ENCODE measurements at regions not wholly inside any gene's neighbourhood (a gene's known extent, or its start where the extent isn't known, plus 50 kb on each side); places are given as distances from the start of the nearest gene placed in this dataset.

DNA sequence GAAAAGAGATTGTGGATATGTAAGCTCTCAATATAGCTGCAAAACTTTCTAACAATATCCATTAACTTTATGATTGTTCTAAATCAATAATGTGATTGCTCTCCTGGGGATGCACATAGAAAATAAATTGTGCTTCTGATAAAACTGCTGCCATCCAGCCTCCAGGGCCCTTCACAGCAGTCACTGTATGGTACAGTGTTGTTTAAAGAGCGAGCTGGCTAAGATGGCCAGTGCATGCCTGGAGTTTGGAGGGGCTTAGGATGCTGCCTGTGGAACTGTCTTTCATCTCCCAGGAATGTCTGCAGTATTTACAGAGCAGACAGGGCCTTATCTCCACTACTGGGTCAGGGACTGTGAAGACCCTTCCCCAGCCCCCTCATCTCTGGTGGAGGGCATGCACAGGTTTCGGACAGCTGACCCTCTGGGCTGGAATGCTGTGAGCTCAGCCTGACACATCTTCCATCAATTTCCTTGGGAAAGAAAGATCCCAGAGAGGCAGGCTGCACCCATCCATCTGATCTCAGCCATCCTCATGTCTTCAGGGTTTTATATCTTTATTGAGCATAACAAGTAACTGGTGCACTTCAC lies 137.0 kb downstream of the PLPP3 start:
- TF ChIP-seq CTCF (IDR thresholded peaks at IDR 0.05) = no peak
- Histone ChIP-seq H3K9me3 (no peaks in the 10 kb centered on the region), H3K36me3 (no peaks in the 10 kb centered on the region), H3K4me1 (peaks cover 0 to 42% of the 10 kb centered on the region in 2 donors), H3K27me3 (no peaks in the 10 kb centered on the region), H3K27ac (no peak overlapping the region), H3K4me3 (no peak overlapping the region)
- DNase-seq (ENCODE audit: low spot score) = no peak

DNA sequence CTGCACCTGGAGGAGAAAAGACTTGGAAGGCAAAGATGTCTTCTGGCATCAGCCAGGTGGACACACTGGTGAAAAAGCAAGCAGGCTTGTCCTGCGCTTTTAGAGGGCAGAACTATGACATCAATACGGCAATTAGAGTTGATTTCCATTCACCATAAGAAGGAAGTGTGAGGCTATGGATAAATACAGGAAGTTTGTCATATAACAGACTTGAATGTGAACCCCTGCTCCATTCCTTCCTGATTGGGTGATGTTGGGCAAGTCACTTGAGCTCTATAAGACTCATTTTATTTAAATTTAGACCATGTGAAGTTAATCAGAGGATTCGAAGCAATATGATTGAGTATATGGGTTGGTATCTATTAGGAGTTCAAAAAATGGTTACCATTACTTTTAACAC lies 137.8 kb downstream of the PLPP3 start:
- DNase-seq (ENCODE audit: low spot score) = no peak
- Histone ChIP-seq H3K36me3 (no peaks in the 10 kb centered on the region), H3K4me3 (no peak overlapping the region), H3K27me3 (no peaks in the 10 kb centered on the region), H3K4me1 (peaks cover 0 to 42% of the 10 kb centered on the region in 2 donors), H3K9me3 (no peaks in the 10 kb centered on the region), H3K27ac (peak overlapping the region in 1 of 2 donors; percentile 0)
- TF ChIP-seq CTCF (IDR thresholded peaks at IDR 0.05) = no peak

DNA sequence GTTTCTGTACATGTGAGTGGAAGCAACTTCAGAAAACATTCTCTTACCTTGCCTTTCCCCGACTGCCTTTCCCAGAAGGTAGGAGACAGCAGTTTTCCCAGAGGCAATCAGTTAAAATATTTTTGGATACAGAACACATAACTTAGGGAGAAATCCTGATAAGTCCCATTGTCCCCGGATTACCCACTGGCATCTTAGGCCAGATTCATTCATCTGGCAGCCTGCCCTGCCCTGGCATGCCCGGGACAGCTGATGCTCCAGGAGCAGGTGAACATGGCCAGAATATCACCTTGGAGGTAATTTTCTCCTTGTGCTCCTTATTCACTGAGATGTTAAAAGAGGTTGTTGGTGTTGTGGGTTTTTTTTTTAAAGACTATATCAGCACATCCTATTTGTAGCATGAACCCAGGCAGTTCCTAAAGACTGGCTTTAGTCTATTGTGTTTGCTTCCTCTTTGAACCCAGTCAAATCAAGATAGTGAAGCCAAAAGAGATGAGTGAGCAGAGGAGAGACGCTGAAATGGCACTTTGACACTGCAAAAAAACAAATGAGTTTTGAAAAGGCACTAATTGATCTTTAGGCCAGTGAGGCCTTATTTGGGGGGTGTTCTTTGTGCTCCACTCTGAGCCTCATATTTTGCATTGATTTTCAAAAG lies 139.6 kb downstream of the PLPP3 start:
- no peak overlapping the region for H3K4me3 ChIP-seq
- no peaks in the 10 kb centered on the region for H3K27me3 ChIP-seq
- TF ChIP-seq CTCF (IDR thresholded peaks at IDR 0.05) = no peak
- no peak for DNase-seq (ENCODE audit: low spot score)
- H3K27ac ChIP-seq = peak overlapping the region; percentile 56 to 72
- H3K4me1 ChIP-seq = peaks cover 0 to 34% of the 10 kb centered on the region in 2 donors
- H3K36me3 ChIP-seq = no peaks in the 10 kb centered on the region
- no peaks in the 10 kb centered on the region for H3K9me3 ChIP-seq

- Histone ChIP-seq H3K27ac (peak overlapping the region; percentile 56 to 72), H3K36me3 (no peaks in the 10 kb centered on the region), H3K27me3 (no peaks in the 10 kb centered on the region), H3K4me1 (peaks cover 0 to 34% of the 10 kb centered on the region in 2 donors), H3K9me3 (no peaks in the 10 kb centered on the region), H3K4me3 (no peak overlapping the region)
- no peak for DNase-seq (ENCODE audit: low spot score)
- TF ChIP-seq CTCF (IDR thresholded peaks at IDR 0.05) = no peak
Observed at GRCh38 chr1:56438901-56439551, 140.3 kb downstream of the PLPP3 start.

GRCh38 chr1:56437959-56438358 lies 141.4 kb downstream of the PLPP3 start:
- Histone ChIP-seq H3K9me3 (no peaks in the 10 kb centered on the region), H3K27ac (peak overlapping the region; percentile 38 to 72), H3K27me3 (no peaks in the 10 kb centered on the region), H3K4me1 (peaks cover 0 to 35% of the 10 kb centered on the region in 2 donors), H3K4me3 (no peak overlapping the region), H3K36me3 (no peaks in the 10 kb centered on the region)
- TF ChIP-seq CTCF (IDR thresholded peaks at IDR 0.05) = no peak
- DNase-seq (ENCODE audit: low spot score) = no peak
